Fibroblast of lung (primary cell): ENCODE measurements at regions not wholly inside any gene's neighbourhood (a gene's known extent, or its start where the extent isn't known, plus 50 kb on each side); places are given as distances from the start of the nearest gene placed in this dataset.

Experiments
- CTCF ChIP-seq, 2 donors: IDR thresholded peaks in 1 of 2; conservative IDR thresholded peaks in 1 of 2; 1 replicate in 1 of 2; 2 replicates in 1 of 2; pipeline ENCODE4 v1.5.1; 2011 to 2012; ENCODE audit warnings: low read length in 2 of 2, control low read depth in 1 of 2, inconsistent platforms in 1 of 2, low read depth in 1 of 2, mild to moderate bottlenecking in 1 of 2
- EZH2 ChIP-seq: IDR thresholded peaks from 2 replicates; pipeline ENCODE4 v1.5.1; 2012; ENCODE audit warnings: low read length, control low read depth, mild to moderate bottlenecking; ENCODE audit errors: missing control alignments

DNA sequence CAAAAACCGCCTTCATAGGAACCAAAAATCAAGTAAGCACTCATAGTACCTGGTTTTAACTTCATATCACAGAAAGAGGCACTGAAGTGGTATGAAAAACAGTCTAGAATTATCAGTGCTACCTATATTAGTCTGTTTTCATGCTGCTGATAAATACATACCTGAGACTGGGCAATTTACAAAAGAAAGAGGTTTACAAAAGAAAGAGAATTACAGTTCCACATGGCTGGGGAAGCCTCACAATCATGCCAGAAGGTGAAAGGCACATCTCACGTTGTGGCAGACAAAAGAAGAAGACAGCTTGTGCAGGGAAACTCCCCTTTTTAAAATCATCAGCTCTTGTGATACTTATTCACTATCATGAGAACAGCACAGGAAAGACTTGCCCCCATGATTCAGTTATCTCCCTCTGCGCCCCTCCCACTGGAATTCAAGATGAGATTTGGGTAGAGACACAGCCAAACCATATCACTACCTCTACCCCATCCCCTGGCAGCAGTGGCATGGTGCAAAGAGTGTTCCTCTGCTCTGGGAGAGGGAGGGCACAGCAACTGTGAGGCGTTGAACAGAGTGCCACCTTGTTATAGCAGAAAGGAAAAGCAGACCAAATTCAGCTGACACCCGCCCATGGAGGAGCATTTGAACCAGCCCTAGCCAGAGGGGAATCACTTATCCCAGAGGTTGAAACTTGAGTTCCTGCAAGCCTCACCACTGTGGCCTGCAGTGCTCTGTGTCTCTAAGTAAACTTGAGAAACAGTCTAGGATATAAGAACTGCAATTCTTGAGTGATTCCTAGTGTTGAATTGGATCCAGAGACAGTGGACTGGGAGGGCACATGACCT lies 61.9 kb upstream of the PTPRZ1 start:
- TF ChIP-seq CTCF (conservative IDR thresholded peaks at IDR 0.05 in 1 of 2, IDR thresholded peaks at IDR 0.05 in 1 of 2; ENCODE audit: low read depth in 1 of 2, low read length in 2 of 2): no peak
- TF ChIP-seq EZH2: no peak
